Ascending aorta (tissue), 2 donors: ENCODE measurements at regions not wholly inside any gene's neighbourhood (a gene's known extent, or its start where the extent isn't known, plus 50 kb on each side); places are given as distances from the start of the nearest gene placed in this dataset.

Source experiments
- DNase-seq, 2 donors: peaks; one replicate each; pipeline ENCODE4 v3.0.0-alpha.2; 2019; ENCODE audit warnings: low spot score in 2 of 2
- H3K27ac ChIP-seq, 2 donors: fragments of 200-600 bp; sonication (generic); one replicate each; pipeline ENCODE4 v1.5.1; 2016 to 2017; ENCODE audit warnings: mild to moderate bottlenecking in 1 of 2
- H3K27me3 ChIP-seq: fragments of 200-600 bp; sonication (generic); one replicate; pipeline ENCODE4 v1.5.1; 2017
- H3K36me3 ChIP-seq, 2 donors: fragments of 200-600 bp; sonication (generic); one replicate each; pipeline ENCODE4 v1.5.1; 2016
- H3K4me1 ChIP-seq, 2 donors: fragments of 200-600 bp; sonication (generic); one replicate each; pipeline ENCODE4 v1.5.1; 2016 to 2017; ENCODE audit warnings: mild to moderate bottlenecking in 1 of 2
- H3K4me3 ChIP-seq, 2 donors: fragments of 200-600 bp; sonication (generic); one replicate each; pipeline ENCODE4 v1.5.1; 2016 to 2017; ENCODE audit warnings: mild to moderate bottlenecking in 1 of 2
- H3K9me3 ChIP-seq, 2 donors: fragments of 200-600 bp; sonication (generic); one replicate each; pipeline ENCODE4 v1.5.1; 2016
- CTCF ChIP-seq, 3 experiments: fragments of 200-600 bp in 2 of 3; fragments of 450-650 bp in 1 of 3; sonication (generic) in 2 of 3; IDR thresholded peaks; one replicate each; pipeline ENCODE4 v1.5.1; 2016 to 2019; ENCODE audit warnings: antibody characterized with exemption in 3 of 3, mild to moderate bottlenecking in 1 of 3, moderate library complexity in 1 of 3
- intact Hi-C: fragments of 100-400 bp; cut with DNase I; formaldehyde crosslinking; loops from one replicate; pipeline ENCODE4 v1.15.1; 2023

GRCh38 chr4:123278755-123279154 is 117.8 kb upstream of the SPRY1 start:
- no peak for TF ChIP-seq CTCF (IDR thresholded peaks at IDR 0.05)
- no peaks in the 10 kb centered on the region for H3K9me3 ChIP-seq
- intact Hi-C loops: no loop called here

GRCh38 chr4:123283371-123283895 is 113.2 kb upstream of the SPRY1 start:
- Histone ChIP-seq H3K27me3 (no peaks in the 10 kb centered on the region), H3K27ac (peak overlapping the region in 1 of 2 donors; percentile 38), H3K36me3 (no peaks in the 10 kb centered on the region), H3K9me3 (no peaks in the 10 kb centered on the region), H3K4me1 (peaks cover 0 to 9% of the 10 kb centered on the region in 2 donors), H3K4me3 (no peak overlapping the region)
- intact Hi-C loops: no loop called here
- TF ChIP-seq CTCF (IDR thresholded peaks at IDR 0.05): no peak
- no peak for DNase-seq

More at GRCh38 chr4:123278755-123279154, 117.8 kb upstream of the SPRY1 start:
- peaks cover 0 to 4% of the 10 kb centered on the region in 2 donors for H3K4me1 ChIP-seq
- H3K27ac ChIP-seq: no peak overlapping the region
- H3K27me3 ChIP-seq: no peaks in the 10 kb centered on the region
- H3K4me3 ChIP-seq: no peak overlapping the region
- no peaks in the 10 kb centered on the region for H3K36me3 ChIP-seq
- no peak for DNase-seq

GRCh38 chr4:123284168-123284567 is 112.4 kb upstream of the SPRY1 start:
- H3K27me3 ChIP-seq: no peaks in the 10 kb centered on the region
- H3K36me3 ChIP-seq: no peaks in the 10 kb centered on the region
- no peaks in the 10 kb centered on the region for H3K9me3 ChIP-seq
- peaks cover 0 to 9% of the 10 kb centered on the region in 2 donors for H3K4me1 ChIP-seq
- H3K4me3 ChIP-seq: no peak overlapping the region
- intact Hi-C loops: no loop called here
- TF ChIP-seq CTCF (IDR thresholded peaks at IDR 0.05): no peak
- peak overlapping the region; percentile 28 to 38 for H3K27ac ChIP-seq
- no peak for DNase-seq

GRCh38 chr4:123286903-123287466 is 109.6 kb upstream of the SPRY1 start:
- H3K27ac ChIP-seq: no peak overlapping the region
- H3K4me3 ChIP-seq: no peak overlapping the region
- intact Hi-C loops: no loop called here
- no peaks in the 10 kb centered on the region for H3K36me3 ChIP-seq
- DNase-seq: no peak
- no peak for TF ChIP-seq CTCF (IDR thresholded peaks at IDR 0.05)
- no peaks in the 10 kb centered on the region for H3K27me3 ChIP-seq
- peaks cover 7 to 17% of the 10 kb centered on the region in 2 donors for H3K9me3 ChIP-seq
- H3K4me1 ChIP-seq: peaks cover 0 to 9% of the 10 kb centered on the region in 2 donors

GRCh38 chr4:123288309-123289025 is 108.1 kb upstream of the SPRY1 start:
- Histone ChIP-seq H3K9me3 (peaks cover 7 to 22% of the 10 kb centered on the region in 2 donors), H3K4me1 (peaks cover 0 to 5% of the 10 kb centered on the region in 2 donors), H3K4me3 (no peak overlapping the region), H3K27ac (no peak overlapping the region), H3K27me3 (no peaks in the 10 kb centered on the region), H3K36me3 (no peaks in the 10 kb centered on the region)
- intact Hi-C loops: no loop called here
- TF ChIP-seq CTCF (IDR thresholded peaks at IDR 0.05): no peak
- no peak for DNase-seq
